ENCODE measurements at regions not wholly inside any gene's neighbourhood (a gene's known extent, or its start where the extent isn't known, plus 50 kb on each side); places are given as distances from the start of the nearest gene placed in this dataset.
"Not testable (repeated sequence)": the region's sequence is repeated elsewhere in the genome, so short reads cannot be mapped to it uniquely, and the experiment has no call there.

- no peak overlapping the region for H3K27ac ChIP-seq (ENCODE audit: low read depth, low read length)
- H3K27me3 ChIP-seq (ENCODE audit: control insufficient read depth, insufficient read depth, low read length): no peaks in the 10 kb centered on the region
- no peak overlapping the region for H3K9ac ChIP-seq (ENCODE audit: low read length)
- no peaks in the 10 kb centered on the region for H3K36me3 ChIP-seq (ENCODE audit: control insufficient read depth, insufficient read depth, low read length)
- no peaks in the 10 kb centered on the region for H3K4me1 ChIP-seq (ENCODE audit: control insufficient read depth, insufficient read depth, low read length)
- no peak overlapping the region for H3K4me3 ChIP-seq (ENCODE audit: low read length)
These were observed 112.2 kb upstream of the SULF2 start for GRCh38 chr20:47897461-47897860.

DNA sequence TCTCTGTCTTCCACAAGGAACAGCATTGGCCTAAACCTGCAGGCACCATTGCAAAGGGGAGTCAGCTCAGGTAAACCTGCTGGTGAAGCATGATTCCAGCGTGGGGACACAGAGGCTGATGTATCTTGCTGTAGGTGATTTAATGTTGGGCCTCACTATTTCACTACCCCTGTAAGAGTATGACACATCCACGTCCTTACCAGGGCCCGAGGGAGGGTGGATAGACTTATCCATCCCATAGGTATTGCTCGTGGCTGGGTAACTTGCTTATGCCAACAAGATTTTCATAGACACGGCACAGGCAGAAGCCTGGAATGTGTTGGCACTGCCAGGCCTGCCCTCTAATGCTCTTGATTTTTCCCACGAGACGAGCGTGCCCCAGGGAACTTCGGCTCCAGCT, 107.4 kb upstream of the SULF2 start:
- not testable (repeated sequence) for H3K4me1 ChIP-seq (ENCODE audit: control insufficient read depth, insufficient read depth, low read length); H3K27ac ChIP-seq (ENCODE audit: low read depth, low read length); H3K27me3 ChIP-seq (ENCODE audit: control insufficient read depth, insufficient read depth, low read length); H3K9ac ChIP-seq (ENCODE audit: low read length); H3K4me3 ChIP-seq (ENCODE audit: low read length); H3K36me3 ChIP-seq (ENCODE audit: control insufficient read depth, insufficient read depth, low read length)

DNA sequence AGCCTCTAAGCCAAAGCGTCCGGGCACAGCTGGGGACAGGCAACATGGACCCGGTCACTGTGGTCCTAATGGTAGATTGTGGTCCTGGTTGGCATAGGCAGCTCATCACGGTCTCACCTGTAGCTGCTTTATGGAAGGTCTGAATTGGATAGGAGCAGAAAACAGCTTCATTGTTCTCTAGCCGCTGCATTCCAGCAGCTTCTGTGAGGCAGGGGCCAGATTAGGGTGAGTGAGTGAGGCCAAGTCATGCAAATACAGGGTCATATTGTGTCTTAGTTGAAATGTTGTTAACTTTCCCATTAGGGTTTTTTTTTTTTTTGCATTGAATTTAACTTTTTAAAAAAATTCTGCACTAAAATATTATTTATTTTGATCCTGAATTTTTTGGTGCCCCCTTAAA, 105.4 kb upstream of the SULF2 start:
- not testable (repeated sequence) for H3K27me3 ChIP-seq (ENCODE audit: control insufficient read depth, insufficient read depth, low read length); H3K4me1 ChIP-seq (ENCODE audit: control insufficient read depth, insufficient read depth, low read length); H3K9ac ChIP-seq (ENCODE audit: low read length); H3K27ac ChIP-seq (ENCODE audit: low read depth, low read length); H3K4me3 ChIP-seq (ENCODE audit: low read length); H3K36me3 ChIP-seq (ENCODE audit: control insufficient read depth, insufficient read depth, low read length)

- H3K4me1 ChIP-seq (ENCODE audit: control insufficient read depth, insufficient read depth, low read length); H3K27ac ChIP-seq (ENCODE audit: low read depth, low read length); H3K27me3 ChIP-seq (ENCODE audit: control insufficient read depth, insufficient read depth, low read length); H3K9ac ChIP-seq (ENCODE audit: low read length); H3K36me3 ChIP-seq (ENCODE audit: control insufficient read depth, insufficient read depth, low read length); H3K4me3 ChIP-seq (ENCODE audit: low read length): not testable (repeated sequence)
These were observed 104.5 kb upstream of the SULF2 start for GRCh38 chr20:47889751-47890150.

DNA sequence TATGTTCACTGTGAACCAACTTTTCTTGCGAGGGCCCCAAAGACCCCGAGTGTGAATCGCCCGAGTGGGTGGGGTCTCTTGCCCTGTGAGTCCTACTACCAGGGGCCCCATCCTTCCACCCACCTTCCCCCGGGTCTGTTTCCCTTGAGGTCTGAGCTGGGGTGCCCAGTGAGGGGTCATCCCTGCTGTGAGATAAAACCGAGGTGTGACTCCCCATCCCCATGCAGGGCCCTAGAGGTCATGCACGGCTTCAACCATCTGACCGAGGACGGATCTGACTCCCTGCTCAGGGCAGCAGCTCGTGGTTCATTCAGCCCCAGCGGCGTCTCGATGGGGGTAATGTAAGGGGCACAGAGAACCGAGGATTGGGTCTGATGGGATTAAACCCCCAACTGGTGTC, 103.1 kb upstream of the SULF2 start:
- Histone ChIP-seq H3K4me3 (ENCODE audit: low read length) (no peak overlapping the region), H3K9ac (ENCODE audit: low read length) (no peak overlapping the region), H3K36me3 (ENCODE audit: control insufficient read depth, insufficient read depth, low read length) (no peaks in the 10 kb centered on the region), H3K27ac (ENCODE audit: low read depth, low read length) (no peak overlapping the region), H3K27me3 (ENCODE audit: control insufficient read depth, insufficient read depth, low read length) (no peaks in the 10 kb centered on the region), H3K4me1 (ENCODE audit: control insufficient read depth, insufficient read depth, low read length) (no peaks in the 10 kb centered on the region)

GRCh38 chr20:47887477-47888080, 102.3 kb upstream of the SULF2 start:
- H3K4me1 ChIP-seq (ENCODE audit: control insufficient read depth, insufficient read depth, low read length): no peaks in the 10 kb centered on the region
- no peaks in the 10 kb centered on the region for H3K36me3 ChIP-seq (ENCODE audit: control insufficient read depth, insufficient read depth, low read length)
- no peak overlapping the region for H3K9ac ChIP-seq (ENCODE audit: low read length)
- H3K4me3 ChIP-seq (ENCODE audit: low read length): no peak overlapping the region
- no peak overlapping the region for H3K27ac ChIP-seq (ENCODE audit: low read depth, low read length)
- no peaks in the 10 kb centered on the region for H3K27me3 ChIP-seq (ENCODE audit: control insufficient read depth, insufficient read depth, low read length)

DNA sequence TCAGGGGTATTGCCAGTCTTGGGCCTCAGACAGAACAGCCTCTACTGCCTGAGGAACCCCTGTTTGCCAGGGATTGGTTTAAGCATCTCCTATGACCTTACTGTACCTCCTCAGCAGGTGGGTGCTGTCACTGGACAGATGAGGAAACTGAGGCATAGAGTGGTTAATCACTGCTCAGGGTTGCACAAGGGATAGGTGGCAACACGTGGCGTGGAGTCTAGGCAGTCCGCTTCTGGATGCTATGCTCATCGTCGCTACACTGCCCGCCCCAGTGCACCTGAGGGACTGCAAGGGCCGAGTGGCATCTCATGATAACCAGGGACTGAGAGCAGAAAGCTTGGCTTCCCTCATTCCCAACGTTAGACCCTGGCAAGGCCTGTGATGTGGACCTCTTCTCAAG, 101.8 kb upstream of the SULF2 start:
- Histone ChIP-seq H3K4me3 (ENCODE audit: low read length) (no peak overlapping the region), H3K4me1 (ENCODE audit: control insufficient read depth, insufficient read depth, low read length) (no peaks in the 10 kb centered on the region), H3K27me3 (ENCODE audit: control insufficient read depth, insufficient read depth, low read length) (no peaks in the 10 kb centered on the region), H3K9ac (ENCODE audit: low read length) (no peak overlapping the region), H3K27ac (ENCODE audit: low read depth, low read length) (no peak overlapping the region), H3K36me3 (ENCODE audit: control insufficient read depth, insufficient read depth, low read length) (no peaks in the 10 kb centered on the region)

GRCh38 chr20:47886454-47887041, 101.3 kb upstream of the SULF2 start:
- Histone ChIP-seq H3K36me3 (ENCODE audit: control insufficient read depth, insufficient read depth, low read length) (no peaks in the 10 kb centered on the region), H3K27me3 (ENCODE audit: control insufficient read depth, insufficient read depth, low read length) (no peaks in the 10 kb centered on the region), H3K9ac (ENCODE audit: low read length) (no peak overlapping the region), H3K27ac (ENCODE audit: low read depth, low read length) (no peak overlapping the region), H3K4me1 (ENCODE audit: control insufficient read depth, insufficient read depth, low read length) (no peaks in the 10 kb centered on the region), H3K4me3 (ENCODE audit: low read length) (no peak overlapping the region)

- Histone ChIP-seq H3K4me1 (ENCODE audit: control insufficient read depth, insufficient read depth, low read length) (no peaks in the 10 kb centered on the region), H3K27ac (ENCODE audit: low read depth, low read length) (no peak overlapping the region), H3K27me3 (ENCODE audit: control insufficient read depth, insufficient read depth, low read length) (no peaks in the 10 kb centered on the region), H3K9ac (ENCODE audit: low read length) (no peak overlapping the region), H3K36me3 (ENCODE audit: control insufficient read depth, insufficient read depth, low read length) (no peaks in the 10 kb centered on the region), H3K4me3 (ENCODE audit: low read length) (no peak overlapping the region)
These were observed 100.7 kb upstream of the SULF2 start for GRCh38 chr20:47885909-47886453.

- not testable (repeated sequence) for H3K4me1 ChIP-seq (ENCODE audit: control insufficient read depth, insufficient read depth, low read length); H3K4me3 ChIP-seq (ENCODE audit: low read length); H3K27me3 ChIP-seq (ENCODE audit: control insufficient read depth, insufficient read depth, low read length); H3K36me3 ChIP-seq (ENCODE audit: control insufficient read depth, insufficient read depth, low read length); H3K27ac ChIP-seq (ENCODE audit: low read depth, low read length); H3K9ac ChIP-seq (ENCODE audit: low read length)
These were observed 98.7 kb upstream of the SULF2 start for GRCh38 chr20:47883940-47884339.

DNA sequence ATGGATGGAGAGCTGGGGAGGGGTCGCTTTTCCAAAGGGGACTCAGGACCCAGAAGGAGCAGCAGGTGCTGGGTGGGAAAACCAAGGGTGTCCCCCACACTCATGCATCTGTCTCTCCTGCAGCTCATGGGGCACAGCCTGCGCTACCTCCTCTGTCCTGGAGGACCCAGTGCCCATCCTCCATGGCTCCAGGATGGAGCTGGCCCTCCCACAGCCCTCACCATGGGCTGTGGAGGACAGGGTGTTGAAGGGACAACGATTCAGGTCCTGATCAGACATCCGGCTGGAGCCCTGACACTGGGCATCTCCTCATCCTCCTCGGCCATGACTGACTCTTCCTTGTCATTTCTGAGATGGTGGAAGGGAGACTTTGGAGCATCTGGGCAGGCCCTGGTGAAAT, 97.9 kb upstream of the SULF2 start:
- no peaks in the 10 kb centered on the region for H3K4me1 ChIP-seq (ENCODE audit: control insufficient read depth, insufficient read depth, low read length)
- no peak overlapping the region for H3K9ac ChIP-seq (ENCODE audit: low read length)
- no peak overlapping the region for H3K27ac ChIP-seq (ENCODE audit: low read depth, low read length)
- H3K4me3 ChIP-seq (ENCODE audit: low read length): no peak overlapping the region
- H3K36me3 ChIP-seq (ENCODE audit: control insufficient read depth, insufficient read depth, low read length): no peaks in the 10 kb centered on the region
- H3K27me3 ChIP-seq (ENCODE audit: control insufficient read depth, insufficient read depth, low read length): no peaks in the 10 kb centered on the region

DNA sequence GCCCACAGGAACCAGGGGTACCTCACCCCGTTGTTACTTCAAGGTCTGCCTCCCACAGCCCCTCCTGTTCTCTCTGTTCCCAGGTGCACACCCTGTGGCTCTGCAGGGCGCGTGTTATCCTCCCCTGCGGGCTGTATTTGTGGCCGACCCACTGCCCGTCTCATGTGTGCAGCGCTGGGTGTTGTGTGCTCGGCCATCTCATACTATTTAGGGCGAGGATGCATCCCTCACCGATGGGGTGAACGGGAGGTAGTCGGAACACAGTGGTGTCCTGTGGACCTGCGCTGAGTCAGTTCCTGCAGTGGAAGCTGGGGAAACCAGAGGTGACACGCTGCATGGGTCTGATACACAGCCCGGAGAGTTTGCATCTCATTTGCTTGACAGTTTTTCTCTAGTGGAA, 94.5 kb upstream of the SULF2 start:
- Histone ChIP-seq H3K4me3 (ENCODE audit: low read length) (no peak overlapping the region), H3K27me3 (ENCODE audit: control insufficient read depth, insufficient read depth, low read length) (no peaks in the 10 kb centered on the region), H3K9ac (ENCODE audit: low read length) (no peak overlapping the region), H3K36me3 (ENCODE audit: control insufficient read depth, insufficient read depth, low read length) (no peaks in the 10 kb centered on the region), H3K4me1 (ENCODE audit: control insufficient read depth, insufficient read depth, low read length) (no peaks in the 10 kb centered on the region), H3K27ac (ENCODE audit: low read depth, low read length) (no peak overlapping the region)

DNA sequence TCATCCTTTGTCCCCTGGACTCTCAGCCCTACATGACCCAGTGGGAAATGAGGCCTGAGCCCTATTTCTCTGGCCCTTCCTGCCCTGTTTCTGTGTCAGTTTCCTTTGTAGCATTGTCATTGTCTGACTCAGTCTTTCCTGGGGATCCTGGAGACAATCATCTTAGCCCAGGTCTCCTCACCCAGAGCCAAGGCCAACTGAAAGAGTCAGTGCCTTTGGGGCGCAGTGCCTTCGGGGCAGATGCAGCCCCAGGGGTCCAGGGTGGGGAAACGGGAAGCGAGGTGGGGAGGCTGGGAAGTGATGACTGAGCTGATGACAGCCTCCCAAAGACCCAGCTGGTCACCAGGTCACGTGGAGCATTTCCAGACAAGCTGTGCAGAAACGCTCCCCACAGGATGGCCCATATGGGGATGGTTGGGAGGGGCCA, 93.3 kb upstream of the SULF2 start:
- Histone ChIP-seq H3K4me1 (ENCODE audit: control insufficient read depth, insufficient read depth, low read length) (no peaks in the 10 kb centered on the region), H3K27ac (ENCODE audit: low read depth, low read length) (no peak overlapping the region), H3K36me3 (ENCODE audit: control insufficient read depth, insufficient read depth, low read length) (no peaks in the 10 kb centered on the region), H3K9ac (ENCODE audit: low read length) (no peak overlapping the region), H3K4me3 (ENCODE audit: low read length) (no peak overlapping the region), H3K27me3 (ENCODE audit: control insufficient read depth, insufficient read depth, low read length) (no peaks in the 10 kb centered on the region)
